ENCODE measurements at regions not wholly inside any gene's neighbourhood (a gene's known extent, or its start where the extent isn't known, plus 50 kb on each side); places are given as distances from the start of the nearest gene placed in this dataset.

GRCh38 chr1:69045572-69045971 lies 522.1 kb upstream of the LRRC7 start:
- no peak for DNase-seq (ENCODE audit: low read depth in 1 of 2, low spot score in 1 of 2)
- H3K4me3 ChIP-seq = no peak overlapping the region
- H3K27me3 ChIP-seq = no peaks in the 10 kb centered on the region
- H3K36me3 ChIP-seq = no peaks in the 10 kb centered on the region
- H3K27ac ChIP-seq = no peak overlapping the region
- no peaks in the 10 kb centered on the region for H3K9me3 ChIP-seq (ENCODE audit: low read depth)
- TF ChIP-seq CTCF (IDR thresholded peaks at IDR 0.05; ENCODE audit: low read depth, low read length) = no peak
- no peaks in the 10 kb centered on the region for H3K4me1 ChIP-seq (ENCODE audit: low read depth)

- H3K9me3 ChIP-seq (ENCODE audit: low read depth) = no peaks in the 10 kb centered on the region
- no peak overlapping the region for H3K27ac ChIP-seq
- no peaks in the 10 kb centered on the region for H3K27me3 ChIP-seq
- H3K4me1 ChIP-seq (ENCODE audit: low read depth) = no peaks in the 10 kb centered on the region
- no peak for TF ChIP-seq CTCF (IDR thresholded peaks at IDR 0.05; ENCODE audit: low read depth, low read length)
- H3K4me3 ChIP-seq = no peak overlapping the region
- H3K36me3 ChIP-seq = no peaks in the 10 kb centered on the region
- no peak for DNase-seq (ENCODE audit: low read depth in 1 of 2, low spot score in 1 of 2)
These were observed 512.5 kb upstream of the LRRC7 start for GRCh38 chr1:69055194-69055593.

- no peaks in the 10 kb centered on the region for H3K27me3 ChIP-seq
- no peak overlapping the region for H3K27ac ChIP-seq
- H3K9me3 ChIP-seq (ENCODE audit: low read depth) = no peaks in the 10 kb centered on the region
- no peak for DNase-seq (ENCODE audit: low read depth in 1 of 2, low spot score in 1 of 2)
- no peak overlapping the region for H3K4me3 ChIP-seq
- no peak for TF ChIP-seq CTCF (IDR thresholded peaks at IDR 0.05; ENCODE audit: low read depth, low read length)
- H3K36me3 ChIP-seq = no peaks in the 10 kb centered on the region
- no peaks in the 10 kb centered on the region for H3K4me1 ChIP-seq (ENCODE audit: low read depth)
These were observed 509.3 kb upstream of the LRRC7 start for GRCh38 chr1:69058454-69058853.

- no peaks in the 10 kb centered on the region for H3K27me3 ChIP-seq
- H3K36me3 ChIP-seq = no peaks in the 10 kb centered on the region
- no peak for TF ChIP-seq CTCF (IDR thresholded peaks at IDR 0.05; ENCODE audit: low read depth, low read length)
- DNase-seq (ENCODE audit: low read depth in 1 of 2, low spot score in 1 of 2) = no peak
- H3K9me3 ChIP-seq (ENCODE audit: low read depth) = no peaks in the 10 kb centered on the region
- H3K4me1 ChIP-seq (ENCODE audit: low read depth) = no peaks in the 10 kb centered on the region
- H3K27ac ChIP-seq = no peak overlapping the region
- H3K4me3 ChIP-seq = no peak overlapping the region
These were observed 496.9 kb upstream of the LRRC7 start for GRCh38 chr1:69070660-69071373.

GRCh38 chr1:69073176-69073575 lies 494.5 kb upstream of the LRRC7 start:
- Histone ChIP-seq H3K27ac (no peak overlapping the region), H3K4me1 (ENCODE audit: low read depth) (no peaks in the 10 kb centered on the region), H3K36me3 (no peaks in the 10 kb centered on the region), H3K4me3 (no peak overlapping the region), H3K9me3 (ENCODE audit: low read depth) (no peaks in the 10 kb centered on the region), H3K27me3 (no peaks in the 10 kb centered on the region)
- no peak for DNase-seq (ENCODE audit: low read depth in 1 of 2, low spot score in 1 of 2)
- peak; percentile 20 for TF ChIP-seq CTCF (IDR thresholded peaks at IDR 0.05; ENCODE audit: low read depth, low read length)

Data from cardiac muscle cell (in vitro differentiated cells and primary cell).